H9 (cell line): ENCODE measurements at regions not wholly inside any gene's neighbourhood (a gene's known extent, or its start where the extent isn't known, plus 50 kb on each side); places are given as distances from the start of the nearest gene placed in this dataset.

ENCODE experiments used
- DNase-seq: peaks from one replicate; pipeline ENCODE4 v3.0.0-alpha.2; 2017
- H2AFZ ChIP-seq: one replicate; pipeline ENCODE4 v1.6.1; 2013; ENCODE audit warnings: mild to moderate bottlenecking, low read length, control low read depth, moderate library complexity
- H2AK5ac ChIP-seq: 2 replicates; pipeline ENCODE4 v1.6.1; 2013; ENCODE audit warnings: low read length, control low read depth, mixed read lengths; ENCODE audit not compliant: insufficient read length
- H2BK120ac ChIP-seq: one replicate; pipeline ENCODE4 v1.6.1; 2013; ENCODE audit warnings: low read depth, mild to moderate bottlenecking, low read length, control low read depth, inconsistent platforms; ENCODE audit not compliant: poor library complexity, severe bottlenecking
- H2BK12ac ChIP-seq: 2 replicates; pipeline ENCODE4 v1.6.1; 2013; ENCODE audit warnings: low read length, control low read depth, mixed read lengths, low read depth; ENCODE audit not compliant: insufficient read length
- H2BK15ac ChIP-seq: 2 replicates; pipeline ENCODE4 v1.6.1; 2013; ENCODE audit warnings: low read depth, low read length, control low read depth
- H2BK20ac ChIP-seq: one replicate; pipeline ENCODE4 v1.6.1; 2013; ENCODE audit warnings: low read depth, mild to moderate bottlenecking, low read length, control low read depth, inconsistent platforms; ENCODE audit not compliant: poor library complexity, severe bottlenecking
- H2BK5ac ChIP-seq: 2 replicates; pipeline ENCODE4 v1.6.1; 2013; ENCODE audit warnings: low read length, control low read depth, mixed read lengths; ENCODE audit not compliant: insufficient read length
- H3K14ac ChIP-seq: 2 replicates; pipeline ENCODE4 v1.6.1; 2013; ENCODE audit warnings: low read length, control low read depth; ENCODE audit not compliant: insufficient read depth
- H3K18ac ChIP-seq: 2 replicates; pipeline ENCODE4 v1.6.1; 2013; ENCODE audit warnings: low read depth, mild to moderate bottlenecking, mixed read lengths, low read length, control low read depth; ENCODE audit not compliant: insufficient read length
- H3K23ac ChIP-seq: 2 replicates; pipeline ENCODE4 v1.6.1; 2013; ENCODE audit warnings: low read length, control low read depth, mixed read lengths, low read depth; ENCODE audit not compliant: insufficient read length
- H3K23me2 ChIP-seq: 2 replicates; pipeline ENCODE4 v1.6.1; 2013; ENCODE audit warnings: low read depth, mild to moderate bottlenecking, mixed read lengths, low read length, control low read depth; ENCODE audit not compliant: insufficient read length, poor library complexity, severe bottlenecking
- H3K27ac ChIP-seq: 2 replicates; pipeline ENCODE4 v1.5.1; 2013; ENCODE audit warnings: low read length, control low read depth, mixed read lengths, low read depth; ENCODE audit not compliant: insufficient read length
- H3K27me3 ChIP-seq: 2 replicates; pipeline ENCODE4 v1.6.1; 2013; ENCODE audit warnings: low read length, control low read depth, inconsistent platforms; ENCODE audit not compliant: insufficient read depth
- H3K4ac ChIP-seq: 2 replicates; pipeline ENCODE4 v1.6.1; 2013; ENCODE audit warnings: low read depth, mild to moderate bottlenecking, control low read depth, inconsistent platforms, low read length, moderate library complexity
- H3K4me1 ChIP-seq: 2 replicates; pipeline ENCODE4 v1.6.1; 2013; ENCODE audit warnings: low read length, control low read depth, inconsistent platforms; ENCODE audit not compliant: insufficient read depth
- H3K4me2 ChIP-seq: 2 replicates; pipeline ENCODE4 v1.6.1; 2013; ENCODE audit warnings: low read length, control low read depth, mixed read lengths; ENCODE audit not compliant: insufficient read length, insufficient read depth
- H3K56ac ChIP-seq: 2 replicates; pipeline ENCODE4 v1.6.1; 2013; ENCODE audit warnings: low read depth, mild to moderate bottlenecking, mixed read lengths, low read length, control low read depth; ENCODE audit not compliant: insufficient read length
- H3K79me1 ChIP-seq: 2 replicates; pipeline ENCODE4 v1.6.1; 2013; ENCODE audit warnings: low read depth, mild to moderate bottlenecking, moderate library complexity, low read length, control low read depth, inconsistent platforms; ENCODE audit not compliant: insufficient read depth, poor library complexity, severe bottlenecking
- H3K79me2 ChIP-seq: 2 replicates; pipeline ENCODE4 v1.6.1; 2013; ENCODE audit warnings: low read length, control low read depth, inconsistent platforms; ENCODE audit not compliant: insufficient read depth
- H3K9ac ChIP-seq: 2 replicates; pipeline ENCODE4 v1.6.1; 2013; ENCODE audit warnings: low read length, control low read depth, mixed read lengths; ENCODE audit not compliant: insufficient read length; ENCODE audit errors: extremely low read depth
- H3K9me3 ChIP-seq: one replicate; pipeline ENCODE4 v1.6.1; 2013; ENCODE audit warnings: low read depth, low read length, inconsistent platforms; ENCODE audit not compliant: control insufficient read depth
- H3T11ph ChIP-seq: one replicate; pipeline ENCODE4 v1.6.1; 2013; ENCODE audit warnings: mild to moderate bottlenecking, low read length, control low read depth, inconsistent platforms
- H4K20me1 ChIP-seq: one replicate; pipeline ENCODE4 v1.6.1; 2013; ENCODE audit not compliant: control insufficient read depth, insufficient read length, insufficient read depth
- H4K5ac ChIP-seq: 2 replicates; pipeline ENCODE4 v1.6.1; 2013; ENCODE audit warnings: low read depth, mild to moderate bottlenecking, mixed read lengths, low read length, control low read depth; ENCODE audit not compliant: insufficient read length
- H4K8ac ChIP-seq: replicated peaks from 2 replicates; pipeline ENCODE4 v1.6.1; 2013; ENCODE audit warnings: low read length, control low read depth, mixed read lengths, low read depth; ENCODE audit not compliant: insufficient read length
- H4K91ac ChIP-seq: 2 replicates; pipeline ENCODE4 v1.6.1; 2013; ENCODE audit warnings: low read depth, mild to moderate bottlenecking, moderate library complexity, mixed read lengths, low read length, control low read depth; ENCODE audit not compliant: insufficient read length
- H3K27ac Mint-ChIP-seq, 3 experiments: 2 replicates in 2 of 3; 3 replicates in 1 of 3; pipeline ENCODE4 v1.8.0; 2020 to 2021; ENCODE audit warnings: mixed read lengths in 3 of 3, mild to moderate bottlenecking in 1 of 3, moderate library complexity in 1 of 3
- H3K27me3 Mint-ChIP-seq: 2 replicates; pipeline ENCODE4 v1.8.0; 2021; ENCODE audit warnings: low read depth, mild to moderate bottlenecking, moderate library complexity, mixed read lengths
- H3K36me3 Mint-ChIP-seq, 3 experiments: 2 replicates in 2 of 3; 3 replicates in 1 of 3; pipeline ENCODE4 v1.8.0; 2020 to 2021; ENCODE audit warnings: low read depth in 3 of 3, mixed read lengths in 3 of 3; ENCODE audit not compliant: insufficient read depth in 1 of 3
- H3K4me1 Mint-ChIP-seq, 2 experiments: 2 replicates each; pipeline ENCODE4 v1.8.0; 2020; ENCODE audit warnings: mixed read lengths in 2 of 2
- H3K4me3 Mint-ChIP-seq, 2 experiments: 2 replicates in 1 of 2; 3 replicates in 1 of 2; pipeline ENCODE4 v1.8.0; 2020 to 2021; ENCODE audit warnings: mild to moderate bottlenecking in 2 of 2, mixed read lengths in 2 of 2, moderate library complexity in 1 of 2
- H3K9me3 Mint-ChIP-seq, 2 experiments: 2 replicates in 1 of 2; 3 replicates in 1 of 2; pipeline ENCODE4 v1.8.0; 2020; ENCODE audit warnings: mild to moderate bottlenecking in 2 of 2, mixed read lengths in 2 of 2, moderate library complexity in 1 of 2
- CTCF ChIP-seq: fragments of 200-600 bp; sonication (generic); conservative IDR thresholded peaks from 3 replicates; pipeline ENCODE4 v1.8.0; 2021; ENCODE audit warnings: antibody characterized with exemption, mild to moderate bottlenecking

DNA sequence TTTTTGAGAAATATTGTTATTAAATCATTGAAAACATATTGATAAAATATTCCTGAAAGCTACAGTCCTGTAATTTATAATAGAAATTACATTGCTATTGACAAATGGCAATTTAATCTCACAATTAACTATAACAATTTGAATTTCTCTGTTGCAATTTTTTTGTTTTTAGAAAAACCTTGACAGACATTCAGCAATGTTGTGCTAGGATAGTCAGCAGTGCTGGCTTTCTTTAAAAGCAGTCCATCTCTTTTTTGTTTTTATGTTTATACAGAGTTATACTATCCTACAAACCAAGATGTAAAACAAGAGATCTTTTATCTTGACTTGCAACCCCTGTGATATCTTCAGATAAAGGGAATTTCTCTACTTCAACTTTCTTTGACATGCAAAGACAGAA, 93.1 kb downstream of the TUSC7 start:
- TF ChIP-seq CTCF: no peak
- Histone ChIP-seq H3K14ac (no peak overlapping the region), H4K8ac (no peak overlapping the region), H2BK15ac (no peak overlapping the region), H3K27me3 (no peaks in the 10 kb centered on the region), H3K27ac (no peak overlapping the region), H2BK20ac (no peak overlapping the region), H2BK5ac (no peak overlapping the region), H2BK12ac (no peak overlapping the region), H3K56ac (no peak overlapping the region), H3K4ac (no peak overlapping the region), H3K4me2 (no peak overlapping the region), H3K18ac (no peak overlapping the region), H3K9ac (no peak overlapping the region), H3K79me2 (no peaks in the 10 kb centered on the region), H2AFZ (no peak overlapping the region), H3K4me1 (no peaks in the 10 kb centered on the region), H3K23ac (no peak overlapping the region), H3K9me3 (no peaks in the 10 kb centered on the region), H3K79me1 (no peaks in the 10 kb centered on the region), H4K20me1 (no peaks in the 10 kb centered on the region), H2AK5ac (no peak overlapping the region), H2BK120ac (no peak overlapping the region), H3T11ph (no peak overlapping the region), H4K91ac (no peak overlapping the region), H4K5ac (no peak overlapping the region), H3K23me2 (no peaks in the 10 kb centered on the region)
- Mint-ChIP-seq H3K4me1 (0 out of 4 replicates have a peak, but pooled peaks cover 0 to 6% of the 10 kb centered on the region in 2 experiments), H3K27ac (no peak overlapping the region), H3K9me3 (peaks cover 8% of the 10 kb centered on the region in 2 experiments), H3K4me3 (no peak overlapping the region), H3K36me3 (peaks cover 3 to 12% (median 3%) of the 10 kb centered on the region in 3 experiments; a peak in 5 of 7 replicates), H3K27me3 (no peaks in the 10 kb centered on the region)
- no peak for DNase-seq
